GM23338 (cell line): ENCODE measurements at regions not wholly inside any gene's neighbourhood (a gene's known extent, or its start where the extent isn't known, plus 50 kb on each side); places are given as distances from the start of the nearest gene placed in this dataset.

Experiments used
- ATAC-seq: fragments of 200-7000 bp; cut with Tn5 transposase; 3 replicates; pipeline ENCODE4 v1.9.1; 2020
- DNase-seq: peaks from one replicate; pipeline ENCODE4 v3.0.0-alpha.2; 2015; ENCODE audit warnings: low spot score
- H2AFZ ChIP-seq: fragments of 200-600 bp; sonication (generic); 2 replicates; pipeline ENCODE4 v1.8.0; 2016; ENCODE audit warnings: antibody characterized with exemption, mild to moderate bottlenecking, moderate library complexity
- H3F3A ChIP-seq: fragments of 200-600 bp; sonication (generic); replicated peaks from 2 replicates; pipeline ENCODE4 v1.8.0; 2017; ENCODE audit warnings: antibody characterized with exemption, mixed run types, low read depth
- H3K27ac ChIP-seq: fragments of 200-600 bp; sonication (generic); 2 replicates; pipeline ENCODE4 v1.6.1; 2016; ENCODE audit warnings: low read depth
- H3K27me3 ChIP-seq: fragments of 200-600 bp; sonication (generic); 2 replicates; pipeline ENCODE4 v1.8.0; 2016; ENCODE audit warnings: mild to moderate bottlenecking, mixed run types, moderate library complexity; ENCODE audit not compliant: insufficient read depth
- H3K36me3 ChIP-seq: fragments of 200-600 bp; sonication (generic); 2 replicates; pipeline ENCODE4 v1.8.0; 2016; ENCODE audit warnings: mild to moderate bottlenecking; ENCODE audit not compliant: insufficient read depth
- H3K4me1 ChIP-seq: fragments of 200-600 bp; sonication (generic); 2 replicates; pipeline ENCODE4 v1.8.0; 2016; ENCODE audit warnings: mild to moderate bottlenecking, moderate library complexity; ENCODE audit not compliant: insufficient read depth
- H3K4me2 ChIP-seq: fragments of 200-600 bp; sonication (generic); 2 replicates; pipeline ENCODE4 v1.7.1; 2017; ENCODE audit warnings: mixed run types
- H3K4me3 ChIP-seq: fragments of 200-600 bp; sonication (generic); 2 replicates; pipeline ENCODE4 v1.6.1; 2016; ENCODE audit warnings: mixed run types
- H3K79me2 ChIP-seq: fragments of 200-600 bp; sonication (generic); replicated peaks from 2 replicates; pipeline ENCODE4 v1.8.0; 2017; ENCODE audit warnings: mild to moderate bottlenecking; ENCODE audit not compliant: insufficient read depth
- H3K9me2 ChIP-seq: fragments of 200-600 bp; sonication (generic); 2 replicates; pipeline ENCODE4 v1.8.0; 2017; ENCODE audit not compliant: insufficient read depth
- H4K20me1 ChIP-seq: fragments of 200-600 bp; sonication (generic); replicated peaks from 2 replicates; pipeline ENCODE4 v1.8.0; 2017; ENCODE audit warnings: mild to moderate bottlenecking; ENCODE audit not compliant: insufficient read depth
- H3K27ac Mint-ChIP-seq: 2 replicates; pipeline ENCODE4 v1.8.0; 2020; ENCODE audit warnings: inconsistent platforms, mild to moderate bottlenecking, moderate library complexity, mixed read lengths
- H3K27me3 Mint-ChIP-seq: 3 replicates; pipeline ENCODE4 v1.8.0; 2022; ENCODE audit warnings: low read depth, mild to moderate bottlenecking, moderate library complexity, mixed read lengths, inconsistent platforms; ENCODE audit not compliant: insufficient read depth, poor library complexity
- H3K36me3 Mint-ChIP-seq: 3 replicates; pipeline ENCODE4 v1.8.0; 2021; ENCODE audit warnings: low read depth, mild to moderate bottlenecking, inconsistent platforms, moderate library complexity, mixed read lengths
- H3K4me1 Mint-ChIP-seq: 3 replicates; pipeline ENCODE4 v1.8.0; 2020; ENCODE audit warnings: mild to moderate bottlenecking, inconsistent platforms, mixed read lengths
- H3K4me3 Mint-ChIP-seq: 3 replicates; pipeline ENCODE4 v1.8.0; 2021; ENCODE audit warnings: moderate library complexity, mild to moderate bottlenecking, inconsistent platforms, mixed read lengths
- H3K9me3 Mint-ChIP-seq: 3 replicates; pipeline ENCODE4 v1.8.0; 2020; ENCODE audit warnings: moderate library complexity, mild to moderate bottlenecking, inconsistent platforms, mixed read lengths
- CREB1 ChIP-seq: fragments of 250-450 bp; sonication (Bioruptor Pico); IDR thresholded peaks from 2 replicates; pipeline ENCODE4 v1.5.0; 2020; ENCODE audit warnings: low read depth, mild to moderate bottlenecking, moderate library complexity
- CTCF ChIP-seq, 2 experiments: fragments of 200-600 bp in 1 of 2; sonication (generic) in 1 of 2; conservative IDR thresholded peaks; 2 replicates each; pipeline versions ENCODE4 v1.5.1 to v1.6.1; 2016 to 2017; ENCODE audit warnings: antibody characterized with exemption in 2 of 2, low read depth in 2 of 2, mild to moderate bottlenecking in 2 of 2, moderate library complexity in 1 of 2
- ETS1 ChIP-seq: IDR thresholded peaks from 2 replicates; pipeline ENCODE4 v1.6.1; 2016; ENCODE audit warnings: antibody characterized with exemption
- EZH2 ChIP-seq: fragments of 200-600 bp; sonication (generic); IDR thresholded peaks from one replicate; pipeline ENCODE4 v1.8.0; 2017; ENCODE audit warnings: antibody characterized with exemption, mild to moderate bottlenecking, low read depth; ENCODE audit not compliant: unreplicated experiment
- EZH2phosphoT487 ChIP-seq: fragments of 200-600 bp; sonication (generic); IDR thresholded peaks from one replicate; pipeline ENCODE4 v1.8.1; 2018; ENCODE audit warnings: antibody characterized with exemption; ENCODE audit not compliant: unreplicated experiment
- JUNB ChIP-seq: IDR thresholded peaks from one replicate; pipeline ENCODE4 v1.6.1; 2016; ENCODE audit warnings: antibody characterized with exemption; ENCODE audit not compliant: unreplicated experiment
- POLR2AphosphoS5 ChIP-seq: IDR thresholded peaks from 2 replicates; pipeline ENCODE4 v1.6.1; 2016; ENCODE audit warnings: antibody characterized with exemption, low read depth
- REST ChIP-seq: IDR thresholded peaks from one replicate; pipeline ENCODE4 v1.6.1; 2018; ENCODE audit warnings: antibody characterized with exemption; ENCODE audit not compliant: unreplicated experiment
- STAT1 ChIP-seq: IDR thresholded peaks from one replicate; pipeline ENCODE4 v1.6.1; 2016; ENCODE audit warnings: antibody characterized with exemption; ENCODE audit not compliant: unreplicated experiment
- ZNF114 ChIP-seq: fragments of 250-450 bp; sonication (Bioruptor Pico); IDR thresholded peaks from 2 replicates; pipeline ENCODE4 v1.5.0; 2020; ENCODE audit warnings: mild to moderate bottlenecking, moderate library complexity
- ZNF331 ChIP-seq: fragments of 250-450 bp; sonication (Bioruptor Pico); IDR thresholded peaks from 2 replicates; pipeline ENCODE4 v1.5.0; 2020; ENCODE audit warnings: low read depth, mild to moderate bottlenecking, moderate library complexity

- TF ChIP-seq REST (no peak), EZH2 (no peak), CTCF (conservative IDR thresholded peaks at IDR 0.05; ENCODE audit: low read depth in 2 of 2) (no peak), EZH2phosphoT487 (no peak), POLR2AphosphoS5 (no peak), ETS1 (no peak), STAT1 (no peak)
Observed at GRCh38 chr10:123327450-123327849, 173.2 kb downstream of the BUB3 start (continued).

GRCh38 chr10:123327896-123328295, 173.7 kb downstream of the BUB3 start:
- Histone ChIP-seq H3K27ac (no peak overlapping the region), H3K36me3 (no peaks in the 10 kb centered on the region; the same call in none of the 2 replicates), H3K79me2 (no peaks in the 10 kb centered on the region), H4K20me1 (no peaks in the 10 kb centered on the region), H3K4me2 (no peak overlapping the region), H3K27me3 (no peaks in the 10 kb centered on the region), H2AFZ (no peak overlapping the region), H3K4me1 (no peaks in the 10 kb centered on the region), H3K4me3 (no peak overlapping the region), H3F3A (no peaks in the 10 kb centered on the region), H3K9me2 (0 out of 2 replicates have a peak, but pooled peaks cover 10% of the 10 kb centered on the region)
- no peak overlapping the region for H3K27ac Mint-ChIP-seq
- no peak for ATAC-seq
- peaks cover 2% of the 10 kb centered on the region; the same call in 1 of the 3 replicates for H3K9me3 Mint-ChIP-seq
- peaks cover 6% of the 10 kb centered on the region; the same call in 2 of the 3 replicates for H3K36me3 Mint-ChIP-seq
- DNase-seq: no peak
- no peak overlapping the region for H3K4me3 Mint-ChIP-seq
- H3K27me3 Mint-ChIP-seq: peaks cover 4% of the 10 kb centered on the region
- H3K4me1 Mint-ChIP-seq: no peaks in the 10 kb centered on the region
- TF ChIP-seq CREB1: no peak
- no peak for TF ChIP-seq POLR2AphosphoS5
- TF ChIP-seq REST: no peak
- no peak for TF ChIP-seq EZH2phosphoT487
- no peak for TF ChIP-seq ZNF114 (CRISPR knock-in tag)
- TF ChIP-seq ZNF331 (CRISPR knock-in tag): no peak
- no peak for TF ChIP-seq JUNB
